A673 (cell line): ENCODE measurements at regions not wholly inside any gene's neighbourhood (a gene's known extent, or its start where the extent isn't known, plus 50 kb on each side); places are given as distances from the start of the nearest gene placed in this dataset.

ENCODE experiments used
- BruUV-seq: library from RNA; stranded (reverse); fragments of 400-500 nt; replicated peaks from 2 replicates; lab custom pipeline; 2021; lab: Mats Ljungman, UMichigan
- CTCF ChIA-PET: fragments of 300-600 bp; sonication (Branson Sonifier 250); formaldehyde crosslinking; loops from one replicate; lab custom pipeline; 2022; ENCODE audit warnings: antibody characterized with exemption; lab: Charles Lee
- POLR2A ChIA-PET: fragments of 300-600 bp; sonication (Branson Sonifier 250); formaldehyde crosslinking; loops from one replicate; lab custom pipeline; 2022; ENCODE audit warnings: antibody characterized with exemption; ENCODE audit not compliant: low non-redundant PET; lab: Charles Lee
- DNase-seq: peaks from one replicate; pipeline ENCODE4 v3.0.0-alpha.2; 2015; ENCODE audit warnings: low spot score
- H3K27ac ChIP-seq: fragments of 200-600 bp; sonication (generic); 2 replicates; pipeline ENCODE4 v1.5.1; 2016; ENCODE audit warnings: mixed run types, low read depth, mild to moderate bottlenecking, mixed read lengths, antibody characterized with exemption, low read length; ENCODE audit not compliant: poor library complexity, severe bottlenecking
- H3K27me3 ChIP-seq: fragments of 200-600 bp; sonication (generic); replicated peaks from 2 replicates; pipeline ENCODE4 v1.6.1; 2017; ENCODE audit warnings: mixed run types, low read depth, mild to moderate bottlenecking, mixed read lengths, antibody characterized with exemption, low read length; ENCODE audit not compliant: insufficient read depth, poor library complexity
- H3K36me3 ChIP-seq: fragments of 200-600 bp; sonication (generic); 2 replicates; pipeline ENCODE4 v1.6.1; 2016; ENCODE audit warnings: mixed run types, mild to moderate bottlenecking, mixed read lengths, antibody characterized with exemption, low read length; ENCODE audit not compliant: insufficient read depth, poor library complexity, severe bottlenecking
- H3K4me1 ChIP-seq: fragments of 200-600 bp; sonication (generic); 2 replicates; pipeline ENCODE4 v1.6.1; 2017; ENCODE audit warnings: mixed run types, mild to moderate bottlenecking, mixed read lengths, antibody characterized with exemption, low read length; ENCODE audit not compliant: insufficient read depth, poor library complexity, severe bottlenecking
- H3K4me3 ChIP-seq: fragments of 200-600 bp; sonication (generic); 2 replicates; pipeline ENCODE4 v1.5.1; 2016; ENCODE audit warnings: low read depth, mixed run types, mild to moderate bottlenecking, mixed read lengths, low read length; ENCODE audit not compliant: poor library complexity, severe bottlenecking
- H3K9me3 ChIP-seq: fragments of 200-600 bp; sonication (generic); 2 replicates; pipeline ENCODE4 v1.6.1; 2016; ENCODE audit warnings: mixed run types, low read depth, mild to moderate bottlenecking, mixed read lengths, antibody characterized with exemption, low read length; ENCODE audit not compliant: poor library complexity, severe bottlenecking
- CTCF ChIP-seq: fragments of 300-800, 200-600 bp; sonication (generic); conservative IDR thresholded peaks from 2 replicates; pipeline ENCODE4 v1.5.1; 2017; ENCODE audit warnings: low read depth, mild to moderate bottlenecking, antibody characterized with exemption, low read length, moderate library complexity, mixed read lengths
- EZH2 ChIP-seq: fragments of 200-600 bp; sonication (generic); IDR thresholded peaks from 2 replicates; pipeline ENCODE4 v1.6.1; 2017; ENCODE audit warnings: borderline replicate concordance, low read depth, mild to moderate bottlenecking, mixed read lengths, antibody characterized with exemption, low read length; ENCODE audit not compliant: poor library complexity, severe bottlenecking
- intact Hi-C: fragments of 100-400 bp; cut with micrococcal nuclease; formaldehyde crosslinking; loops from one replicate; pipeline ENCODE4 v1.10.0; 2022; ENCODE audit not compliant: unreplicated experiment

GRCh38 chr13:44132710-44133109 lies 240.9 kb upstream of the SERP2 start:
- BruUV-seq: no TSS peak
- DNase-seq: no peak
- Histone ChIP-seq H3K4me1 (no peaks in the 10 kb centered on the region), H3K36me3 (no peaks in the 10 kb centered on the region), H3K27ac (no peak overlapping the region), H3K4me3 (no peak overlapping the region), H3K27me3 (peaks cover 3% of the 10 kb centered on the region), H3K9me3 (no peaks in the 10 kb centered on the region)
- TF ChIP-seq CTCF (no peak), EZH2 (no peak)
- ChIA-PET POLR2A (no interaction called here), CTCF (no interaction called here)
- intact Hi-C loops: no loop called here

GRCh38 chr13:44133626-44134025 lies 240.0 kb upstream of the SERP2 start:
- POLR2A ChIA-PET: no interaction called here
- H3K4me3 ChIP-seq: no peak overlapping the region
- H3K27me3 ChIP-seq: peaks cover 3% of the 10 kb centered on the region
- H3K27ac ChIP-seq: no peak overlapping the region
- no peaks in the 10 kb centered on the region for H3K9me3 ChIP-seq
- TF ChIP-seq EZH2 (no peak), CTCF (no peak)
- no TSS peak for BruUV-seq
- no peaks in the 10 kb centered on the region for H3K36me3 ChIP-seq
- no peak for DNase-seq
- intact Hi-C loops: no loop called here
- no peaks in the 10 kb centered on the region for H3K4me1 ChIP-seq
- CTCF ChIA-PET: no interaction called here

GRCh38 chr13:44135566-44135965 lies 238.1 kb upstream of the SERP2 start:
- H3K36me3 ChIP-seq: no peaks in the 10 kb centered on the region
- no peak for DNase-seq
- CTCF ChIA-PET: no interaction called here

More at GRCh38 chr13:44135566-44135965, 238.1 kb upstream of the SERP2 start:
- POLR2A ChIA-PET: no interaction called here
- Histone ChIP-seq H3K4me3 (no peak overlapping the region), H3K9me3 (no peaks in the 10 kb centered on the region), H3K4me1 (no peaks in the 10 kb centered on the region), H3K27ac (no peak overlapping the region), H3K27me3 (no peaks in the 10 kb centered on the region)
- intact Hi-C loops: no loop called here
- BruUV-seq: no TSS peak
- TF ChIP-seq CTCF (no peak), EZH2 (no peak)
